HUES48 (cell line): ENCODE measurements at regions not wholly inside any gene's neighbourhood (a gene's known extent, or its start where the extent isn't known, plus 50 kb on each side); places are given as distances from the start of the nearest gene placed in this dataset.

Experiments used
- H3K27ac ChIP-seq: one replicate; pipeline ENCODE4 v1.7.0; 2013; ENCODE audit warnings: low read depth, low read length, inconsistent platforms
- H3K27me3 ChIP-seq: 2 replicates; pipeline ENCODE4 v1.6.1; 2013; ENCODE audit warnings: mild to moderate bottlenecking, low read length; ENCODE audit not compliant: control insufficient read depth, insufficient read depth
- H3K36me3 ChIP-seq: 2 replicates; pipeline ENCODE4 v1.6.1; 2013; ENCODE audit warnings: low read length; ENCODE audit not compliant: control insufficient read depth, insufficient read depth
- H3K4me1 ChIP-seq: 2 replicates; pipeline ENCODE4 v1.6.1; 2013; ENCODE audit warnings: mild to moderate bottlenecking, low read length; ENCODE audit not compliant: control insufficient read depth, insufficient read depth
- H3K4me3 ChIP-seq: 2 replicates; pipeline ENCODE4 v1.5.1; 2013; ENCODE audit warnings: mild to moderate bottlenecking, low read depth, low read length
- H3K9ac ChIP-seq: 2 replicates; pipeline ENCODE4 v1.6.1; 2013; ENCODE audit warnings: mild to moderate bottlenecking, low read depth, low read length, moderate library complexity
- H3K9me3 ChIP-seq: 2 replicates; pipeline ENCODE4 v1.6.1; 2013; ENCODE audit warnings: low read length; ENCODE audit not compliant: control insufficient read depth, insufficient read depth

DNA sequence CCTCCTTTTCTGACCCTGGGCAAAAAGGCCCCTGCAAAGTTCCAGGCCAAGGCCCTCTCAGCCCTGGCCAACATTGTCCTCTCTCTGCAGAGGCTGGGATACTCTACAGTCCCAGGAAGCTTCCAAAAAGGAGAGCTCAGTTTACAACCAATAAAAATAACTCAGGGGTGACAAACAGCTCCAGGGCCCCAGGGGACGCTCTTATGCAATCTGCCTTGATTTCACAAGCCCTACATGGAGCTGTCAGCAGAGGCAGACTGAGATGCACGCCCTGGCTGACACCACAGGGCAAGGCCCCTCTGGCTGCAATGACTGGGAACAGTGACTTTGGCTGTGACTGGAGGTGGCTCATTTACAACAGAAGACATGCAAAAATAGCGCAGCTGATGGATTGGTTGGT, 129.0 kb upstream of the MED13L start:
- no peaks in the 10 kb centered on the region for H3K9me3 ChIP-seq
- no peak overlapping the region for H3K27ac ChIP-seq
- H3K27me3 ChIP-seq = no peaks in the 10 kb centered on the region
- H3K4me3 ChIP-seq = no peak overlapping the region
- H3K9ac ChIP-seq = no peak overlapping the region
- H3K36me3 ChIP-seq = no peaks in the 10 kb centered on the region
- no peaks in the 10 kb centered on the region; the same call in 1 of the 2 replicates for H3K4me1 ChIP-seq

DNA sequence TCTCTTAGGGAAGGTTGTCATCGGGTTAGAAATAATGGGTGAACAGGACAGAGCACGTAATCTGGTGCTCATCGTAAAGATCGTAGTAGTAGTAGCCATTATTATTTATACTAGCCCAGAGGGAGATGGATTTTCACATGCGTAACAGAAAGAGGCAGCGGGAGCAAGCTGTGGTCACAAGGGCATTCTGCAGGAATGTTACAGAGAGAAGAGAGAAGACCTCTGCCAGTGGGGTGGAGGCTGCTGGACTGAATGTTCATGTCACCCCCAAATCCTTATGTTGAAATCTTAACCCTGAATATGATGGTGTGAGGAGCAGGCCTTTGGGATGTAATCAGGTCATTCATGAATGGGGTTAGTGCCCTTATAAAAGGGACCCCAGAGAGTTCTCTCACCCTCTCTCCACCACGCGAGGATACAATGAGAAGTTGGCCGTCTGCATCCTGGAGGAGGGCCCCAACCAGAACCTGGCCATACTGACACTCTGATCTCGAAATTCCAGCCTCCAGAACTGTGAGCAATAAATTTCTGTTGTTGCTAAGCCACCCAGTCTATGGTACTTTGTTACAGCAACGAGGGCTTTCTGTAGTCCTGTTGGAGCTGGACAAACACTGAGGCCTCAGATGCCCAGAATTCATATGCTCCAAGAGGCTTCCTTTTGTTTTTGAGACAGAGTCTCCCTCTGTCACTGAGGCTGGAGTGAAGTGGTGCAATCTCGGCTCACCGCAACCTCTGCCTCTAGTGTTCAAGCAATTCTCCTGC, 131.2 kb upstream of the MED13L start:
- Histone ChIP-seq H3K9ac (no peak overlapping the region), H3K9me3 (no peaks in the 10 kb centered on the region), H3K27me3 (no peaks in the 10 kb centered on the region), H3K36me3 (no peaks in the 10 kb centered on the region), H3K27ac (no peak overlapping the region), H3K4me1 (no peaks in the 10 kb centered on the region; the same call in 1 of the 2 replicates), H3K4me3 (no peak overlapping the region)

DNA sequence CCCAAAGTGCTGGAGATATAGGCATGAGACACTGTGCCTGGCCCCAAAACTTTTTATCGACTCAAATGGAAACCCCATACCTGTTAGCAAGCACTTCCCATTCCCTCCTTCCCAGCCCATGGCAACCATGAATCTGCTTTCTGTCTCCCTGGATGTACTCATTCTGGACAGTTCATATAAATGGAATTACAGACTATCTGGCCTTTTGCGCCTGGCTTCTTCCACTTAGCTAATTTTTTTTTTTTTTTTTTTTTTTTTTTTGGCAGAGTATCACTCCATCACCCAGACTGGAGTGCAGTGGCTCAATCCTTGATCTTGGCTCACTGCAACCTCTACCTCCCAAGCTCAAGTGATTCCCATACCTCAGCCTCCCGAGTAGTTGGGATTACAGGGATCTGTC, 134.5 kb upstream of the MED13L start:
- Histone ChIP-seq H3K9me3 (no peaks in the 10 kb centered on the region), H3K4me1 (peaks cover 7% of the 10 kb centered on the region), H3K27me3 (no peaks in the 10 kb centered on the region), H3K9ac (no peak overlapping the region), H3K4me3 (no peak overlapping the region), H3K36me3 (no peaks in the 10 kb centered on the region), H3K27ac (no peak overlapping the region)

DNA sequence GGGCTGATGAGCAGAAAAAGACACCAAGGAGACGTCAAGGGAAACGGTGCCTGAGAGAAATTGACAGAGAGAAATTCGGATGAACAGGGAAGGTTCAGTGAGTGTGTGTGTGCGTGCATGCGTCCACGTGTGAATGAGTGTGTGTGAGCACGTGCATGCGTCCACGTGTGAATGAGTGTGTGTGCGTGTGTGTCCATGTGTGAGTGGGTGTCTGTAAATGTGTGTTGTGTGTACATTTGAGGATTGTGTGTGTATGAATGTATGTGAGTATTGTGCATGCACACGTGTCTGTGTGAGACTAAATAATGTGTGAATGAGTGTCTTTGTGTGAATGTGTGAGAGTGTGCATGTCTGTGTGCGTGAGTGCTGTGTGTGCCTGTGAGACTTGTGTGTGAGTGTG, 137.4 kb upstream of the MED13L start:
- Histone ChIP-seq H3K27me3 (no peaks in the 10 kb centered on the region), H3K4me3 (no peak overlapping the region), H3K4me1 (peaks cover 7% of the 10 kb centered on the region), H3K9me3 (no peaks in the 10 kb centered on the region), H3K9ac (no peak overlapping the region), H3K36me3 (no peaks in the 10 kb centered on the region), H3K27ac (no peak overlapping the region)

DNA sequence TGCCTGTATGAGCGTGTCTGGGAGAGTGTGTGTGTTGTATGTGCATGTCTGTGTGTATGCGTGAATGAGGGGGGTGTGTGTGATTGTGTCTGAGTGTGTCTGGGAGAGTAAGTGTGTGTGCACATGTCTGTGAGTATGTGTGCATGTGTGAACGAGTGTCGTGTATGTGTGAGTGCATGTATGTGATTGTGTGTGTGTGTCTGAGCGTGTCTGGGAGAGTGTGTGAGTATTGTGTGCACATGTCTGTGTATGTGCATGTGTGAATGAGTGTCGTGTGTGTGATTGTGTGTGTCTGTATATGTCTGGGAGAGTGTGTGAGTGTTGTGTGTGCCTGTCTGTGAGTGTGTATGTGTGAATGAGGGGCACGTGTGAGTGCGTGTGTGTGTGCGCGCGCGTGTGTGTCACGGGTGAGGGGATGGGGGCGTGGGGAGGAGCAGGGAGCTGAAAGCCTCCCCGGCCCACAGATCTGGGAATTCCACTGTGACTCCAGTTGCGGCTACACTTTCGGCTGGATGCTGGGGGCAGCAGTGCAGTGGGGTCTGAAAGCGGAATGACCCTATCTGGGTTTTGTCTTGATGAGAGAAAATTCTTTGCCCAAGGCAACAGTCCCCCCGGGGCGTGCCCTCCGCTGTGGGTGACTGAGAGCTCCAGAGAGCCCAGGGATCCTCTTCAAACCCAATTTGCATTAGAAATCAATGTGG, 138.1 kb upstream of the MED13L start:
- no peaks in the 10 kb centered on the region for H3K9me3 ChIP-seq
- H3K36me3 ChIP-seq = no peaks in the 10 kb centered on the region
- H3K27ac ChIP-seq = peak overlapping the region; percentile 62
- H3K4me3 ChIP-seq = no peak overlapping the region
- H3K27me3 ChIP-seq = no peaks in the 10 kb centered on the region
- H3K4me1 ChIP-seq = peaks cover 7% of the 10 kb centered on the region
- no peak overlapping the region for H3K9ac ChIP-seq

DNA sequence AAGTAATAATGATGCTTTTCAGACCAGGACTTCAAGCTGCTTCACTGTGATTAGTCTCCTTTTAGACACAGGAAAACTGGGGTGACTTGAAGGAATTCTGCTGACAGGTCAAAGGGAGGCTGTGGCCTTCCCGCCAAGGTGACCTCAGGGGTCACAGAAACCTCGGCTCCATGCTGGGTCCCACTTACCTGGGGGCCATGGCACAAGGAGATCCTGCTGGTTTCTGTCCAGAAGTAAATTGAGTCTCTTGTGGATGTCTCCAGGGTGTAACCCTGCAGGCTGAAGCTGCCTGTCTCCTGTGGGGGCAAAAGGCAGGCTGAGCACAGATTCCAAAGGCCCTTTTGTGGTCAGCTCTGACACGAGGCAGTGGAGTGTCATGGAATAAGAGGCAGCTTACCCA, 138.7 kb upstream of the MED13L start:
- Histone ChIP-seq H3K27me3 (no peaks in the 10 kb centered on the region), H3K27ac (peak overlapping the region; percentile 62), H3K9ac (no peak overlapping the region), H3K9me3 (no peaks in the 10 kb centered on the region), H3K4me1 (peaks cover 7% of the 10 kb centered on the region), H3K36me3 (no peaks in the 10 kb centered on the region), H3K4me3 (no peak overlapping the region)

DNA sequence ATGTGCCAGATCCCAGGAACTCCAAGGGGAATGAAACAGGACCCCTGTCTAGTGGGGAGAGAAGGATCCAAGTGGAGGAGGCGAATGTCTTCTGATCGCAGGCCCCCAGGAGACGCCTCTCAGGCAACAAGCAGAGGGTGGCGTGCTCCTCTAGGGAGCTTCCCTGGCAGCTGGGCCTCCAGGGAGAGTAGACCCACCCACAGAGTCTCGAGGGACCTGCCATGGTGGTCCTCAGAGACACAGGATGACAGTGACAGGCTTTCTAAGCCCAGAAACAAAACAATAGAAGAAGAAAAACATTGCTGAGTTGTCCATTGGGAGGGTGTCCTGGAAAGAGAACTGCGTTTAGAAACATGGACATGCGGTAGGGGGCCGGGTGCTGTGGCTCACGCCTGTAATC, 140.6 kb upstream of the MAP1LC3B2 start:
- no peaks in the 10 kb centered on the region for H3K27me3 ChIP-seq
- no peak overlapping the region for H3K4me3 ChIP-seq
- H3K9ac ChIP-seq = no peak overlapping the region
- no peak overlapping the region for H3K27ac ChIP-seq
- peaks cover 7% of the 10 kb centered on the region for H3K4me1 ChIP-seq
- no peaks in the 10 kb centered on the region for H3K36me3 ChIP-seq
- peaks cover 2% of the 10 kb centered on the region; the same call in 1 of the 2 replicates for H3K9me3 ChIP-seq

DNA sequence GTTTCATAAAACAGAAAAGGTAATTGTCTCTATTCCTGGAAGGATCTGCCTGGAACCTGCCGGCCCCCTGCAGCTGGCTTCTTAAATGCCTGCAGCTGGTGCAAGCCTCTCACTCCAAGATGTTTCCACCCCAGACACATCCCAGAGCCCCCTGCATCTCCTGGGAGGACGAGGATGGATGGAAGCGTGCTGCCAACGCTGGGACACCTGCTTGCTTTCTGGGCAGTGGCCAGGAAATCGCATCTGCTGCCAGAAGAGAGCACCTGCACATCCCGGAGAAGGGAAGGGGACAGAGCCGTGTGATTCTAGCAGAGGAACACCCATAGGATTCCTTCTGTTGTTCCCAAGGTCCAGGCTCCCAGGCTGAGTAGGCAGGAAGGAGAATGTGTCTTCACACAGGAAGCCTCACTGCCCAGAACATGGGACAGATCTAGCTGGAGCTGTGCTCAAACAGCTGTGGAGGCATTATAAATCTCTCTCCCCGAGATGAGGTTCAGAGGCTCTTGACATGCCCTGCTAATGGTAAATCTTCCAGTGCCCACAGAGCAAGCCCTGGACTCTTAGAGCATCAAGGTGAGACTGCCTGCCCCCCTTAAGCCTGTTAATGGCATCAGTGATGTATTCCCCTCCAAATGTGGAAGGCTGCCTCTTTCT, 138.8 kb upstream of the MAP1LC3B2 start:
- peaks cover 7% of the 10 kb centered on the region for H3K4me1 ChIP-seq
- no peaks in the 10 kb centered on the region for H3K27me3 ChIP-seq
- H3K4me3 ChIP-seq = no peak overlapping the region
- H3K36me3 ChIP-seq = no peaks in the 10 kb centered on the region
- no peak overlapping the region for H3K27ac ChIP-seq
- no peak overlapping the region for H3K9ac ChIP-seq
- peaks cover 2% of the 10 kb centered on the region; the same call in 1 of the 2 replicates for H3K9me3 ChIP-seq

DNA sequence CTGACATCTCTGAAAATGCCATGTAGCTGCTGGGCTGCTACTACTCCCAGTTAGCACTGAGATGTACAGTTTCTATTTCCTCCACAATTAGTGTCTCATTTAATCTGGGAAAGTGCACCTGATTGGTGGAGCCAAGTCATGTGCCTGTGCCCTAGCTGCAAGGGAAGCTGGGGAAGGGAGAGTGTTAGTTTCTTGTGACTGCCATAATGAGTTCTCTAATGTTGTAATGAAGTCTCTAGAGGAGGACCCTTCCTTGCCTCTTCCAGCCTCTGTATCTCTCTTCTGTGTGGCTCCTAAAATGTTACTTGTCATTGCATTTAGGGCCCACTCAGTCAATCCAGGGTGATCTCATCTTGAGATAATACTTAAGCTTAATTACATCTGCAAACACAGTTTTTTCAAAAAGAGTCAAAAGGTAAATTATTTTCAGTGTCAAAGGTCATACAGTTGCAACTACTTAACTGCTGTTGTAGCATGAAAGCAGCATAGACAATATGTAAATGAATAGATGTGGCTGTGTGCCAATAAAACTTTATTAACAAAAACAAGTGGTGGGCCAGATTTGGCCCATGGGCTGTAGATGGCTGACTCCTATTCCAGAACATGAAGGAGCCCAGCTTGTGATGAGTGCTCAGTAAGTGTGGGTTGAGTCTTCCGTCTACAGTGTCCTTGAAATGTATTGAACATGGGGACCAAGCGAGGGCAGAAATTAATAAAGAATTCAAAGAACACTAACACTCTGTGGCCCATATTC, 137.2 kb upstream of the MAP1LC3B2 start:
- no peaks in the 10 kb centered on the region for H3K36me3 ChIP-seq
- no peak overlapping the region for H3K4me3 ChIP-seq
- peaks cover 13% of the 10 kb centered on the region for H3K4me1 ChIP-seq
- no peak overlapping the region for H3K27ac ChIP-seq
- peaks cover 2% of the 10 kb centered on the region; the same call in 1 of the 2 replicates for H3K9me3 ChIP-seq
- H3K27me3 ChIP-seq = no peaks in the 10 kb centered on the region
- no peak overlapping the region for H3K9ac ChIP-seq

DNA sequence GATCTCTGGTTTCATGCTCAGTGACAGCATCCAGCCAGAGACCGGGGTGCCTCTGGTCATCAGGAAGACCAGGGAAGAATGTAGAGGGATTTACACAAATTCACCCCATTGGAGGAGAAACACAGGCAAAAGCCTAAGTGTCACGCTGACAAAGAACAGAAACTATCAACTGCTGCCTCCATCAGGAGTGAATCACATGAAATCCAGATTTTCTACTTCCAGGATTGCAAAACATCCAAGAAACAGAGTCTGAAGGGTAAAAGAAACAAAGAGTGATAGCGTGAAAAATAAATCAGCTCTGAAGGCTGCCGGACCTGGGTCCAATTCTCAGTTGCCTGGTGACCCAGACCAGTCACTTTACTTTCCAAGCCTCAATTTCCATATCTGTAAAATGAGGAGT, 136.1 kb upstream of the MAP1LC3B2 start:
- H3K4me1 ChIP-seq = peaks cover 22% of the 10 kb centered on the region
- no peaks in the 10 kb centered on the region for H3K27me3 ChIP-seq
- H3K4me3 ChIP-seq = no peak overlapping the region
- no peak overlapping the region for H3K9ac ChIP-seq
- H3K36me3 ChIP-seq = no peaks in the 10 kb centered on the region
- H3K27ac ChIP-seq = no peak overlapping the region
- peaks cover 2% of the 10 kb centered on the region; the same call in 1 of the 2 replicates for H3K9me3 ChIP-seq
